OCI-LY1 (cell line): ENCODE measurements at regions not wholly inside any gene's neighbourhood (a gene's known extent, or its start where the extent isn't known, plus 50 kb on each side); places are given as distances from the start of the nearest gene placed in this dataset.
"Not testable (repeated sequence)": the region's sequence is repeated elsewhere in the genome, so short reads cannot be mapped to it uniquely, and the experiment has no call there.

Source experiments
- H2AFZ ChIP-seq: fragments of 200-600 bp; sonication (generic), shearing (Covaris generic); 2 replicates; pipeline ENCODE4 v1.6.0; 2014; ENCODE audit warnings: antibody characterized with exemption, mild to moderate bottlenecking, low read length
- H3F3A ChIP-seq: fragments of 200-600 bp; sonication (generic), shearing (Covaris generic); 2 replicates; pipeline ENCODE4 v1.6.0; 2014; ENCODE audit warnings: mild to moderate bottlenecking, antibody characterized with exemption, low read length, moderate library complexity; ENCODE audit not compliant: insufficient read depth
- H3K27ac ChIP-seq: fragments of 200-600 bp; sonication (generic); 2 replicates; pipeline ENCODE4 v1.5.1; 2014; ENCODE audit warnings: low read length, mixed run types, mild to moderate bottlenecking, low read depth; ENCODE audit not compliant: poor library complexity, severe bottlenecking
- H3K27me3 ChIP-seq: fragments of 200-600 bp; sonication (generic); 2 replicates; pipeline ENCODE4 v1.6.0; 2014; ENCODE audit warnings: antibody characterized with exemption, mild to moderate bottlenecking, low read length, moderate library complexity; ENCODE audit not compliant: insufficient read depth
- H3K36me3 ChIP-seq: fragments of 200-600 bp; sonication (generic); 2 replicates; pipeline ENCODE4 v1.6.1; 2014; ENCODE audit warnings: mild to moderate bottlenecking, antibody characterized with exemption, low read length, moderate library complexity, mixed read lengths; ENCODE audit not compliant: insufficient read depth
- H3K4me1 ChIP-seq: fragments of 200-600 bp; sonication (generic); 2 replicates; pipeline ENCODE4 v1.5.1; 2014; ENCODE audit warnings: mild to moderate bottlenecking, low read length, moderate library complexity; ENCODE audit not compliant: insufficient read depth, severe bottlenecking
- H3K4me2 ChIP-seq: fragments of 200-600 bp; sonication (generic), shearing (Covaris generic); 2 replicates; pipeline ENCODE4 v1.6.1; 2014; ENCODE audit warnings: low read length
- H3K4me3 ChIP-seq: fragments of 200-600 bp; sonication (generic); 2 replicates; pipeline ENCODE4 v1.5.1; 2014; ENCODE audit warnings: low read length, low read depth, mild to moderate bottlenecking, mixed read lengths; ENCODE audit not compliant: poor library complexity, severe bottlenecking
- H3K79me2 ChIP-seq: fragments of 200-600 bp; shearing (Covaris generic); 2 replicates; pipeline ENCODE4 v1.6.1; 2016; ENCODE audit warnings: mixed run types, low read length, mixed read lengths; ENCODE audit not compliant: insufficient read depth
- H3K9ac ChIP-seq: fragments of 200-600 bp; sonication (generic), shearing (Covaris generic); 2 replicates; pipeline ENCODE4 v1.6.1; 2014; ENCODE audit warnings: mild to moderate bottlenecking, low read length, mixed read lengths
- H3K9me2 ChIP-seq: fragments of 200-600 bp; sonication (generic), shearing (Covaris generic); 2 replicates; pipeline ENCODE4 v1.6.1; 2014; ENCODE audit warnings: low read depth, mild to moderate bottlenecking, low read length, mixed read lengths
- H3K9me3 ChIP-seq: fragments of 200-600 bp; shearing (Covaris generic); 2 replicates; pipeline ENCODE4 v1.6.1; 2014; ENCODE audit warnings: low read length, mixed read lengths
- H4K20me1 ChIP-seq: fragments of 200-600 bp; sonication (generic), shearing (Covaris generic); 2 replicates; pipeline ENCODE4 v1.6.0; 2016; ENCODE audit warnings: mild to moderate bottlenecking, low read length; ENCODE audit not compliant: insufficient read depth
- CTCF ChIP-seq: fragments of 200-600 bp; sonication (generic), shearing (Covaris generic); IDR thresholded peaks from 2 replicates; pipeline ENCODE4 v1.5.1; 2017; ENCODE audit warnings: mild to moderate bottlenecking, antibody characterized with exemption, low read length, moderate library complexity, mixed read lengths
- EZH2 ChIP-seq: fragments of 200-600 bp; sonication (generic), shearing (Covaris generic); IDR thresholded peaks from 2 replicates; pipeline ENCODE4 v1.8.0; 2017; ENCODE audit warnings: borderline replicate concordance, mixed run types, mild to moderate bottlenecking, antibody characterized with exemption, low read length, moderate library complexity, mixed read lengths

DNA sequence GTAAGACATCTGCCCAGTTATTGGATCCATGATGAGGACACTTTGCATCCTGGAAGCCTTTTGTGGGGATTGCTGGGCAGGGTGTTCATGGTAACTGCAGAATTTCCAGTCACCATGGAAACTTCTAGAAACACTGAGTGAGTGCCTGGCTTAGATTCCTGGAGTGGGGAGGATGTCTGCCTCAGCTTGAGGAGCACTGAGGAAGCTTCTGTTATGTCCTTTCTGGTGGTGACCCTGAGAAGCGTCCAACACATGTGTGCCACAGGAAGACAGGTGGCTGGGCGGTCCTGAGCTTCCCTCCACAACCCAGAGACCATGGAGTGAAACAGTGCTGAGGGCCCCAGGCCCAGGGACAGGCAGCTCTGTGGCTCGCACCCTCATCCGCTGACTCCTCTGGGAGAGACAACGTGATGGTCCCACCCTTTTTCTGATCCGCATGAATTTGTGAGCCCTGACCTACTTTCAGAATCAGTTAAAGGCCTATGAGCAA, 191.8 kb upstream of the CXCL12 start:
- Histone ChIP-seq H3K9me2 (no peaks in the 10 kb centered on the region), H4K20me1 (no peaks in the 10 kb centered on the region), H3K9me3 (no peaks in the 10 kb centered on the region), H3K4me2 (no peak overlapping the region), H3K4me3 (no peak overlapping the region), H3K27ac (no peak overlapping the region), H3K36me3 (no peaks in the 10 kb centered on the region), H3K9ac (no peak overlapping the region), H3K27me3 (no peaks in the 10 kb centered on the region), H3K4me1 (no peaks in the 10 kb centered on the region), H2AFZ (no peak overlapping the region), H3K79me2 (no peaks in the 10 kb centered on the region), H3F3A (no peaks in the 10 kb centered on the region)
- TF ChIP-seq CTCF: no peak
- TF ChIP-seq EZH2: no peak

GRCh38 chr10:44577533-44577932, 192.6 kb upstream of the CXCL12 start:
- H3K9ac ChIP-seq: no peak overlapping the region
- H3K79me2 ChIP-seq: no peaks in the 10 kb centered on the region
- no peaks in the 10 kb centered on the region for H3K9me3 ChIP-seq
- no peaks in the 10 kb centered on the region for H3K27me3 ChIP-seq
- no peak overlapping the region for H2AFZ ChIP-seq
- no peaks in the 10 kb centered on the region for H3K4me1 ChIP-seq
- no peaks in the 10 kb centered on the region for H3F3A ChIP-seq
- TF ChIP-seq EZH2 (no peak), CTCF (no peak)
- H3K4me2 ChIP-seq: no peak overlapping the region
- H4K20me1 ChIP-seq: no peaks in the 10 kb centered on the region
- H3K27ac ChIP-seq: no peak overlapping the region
- H3K4me3 ChIP-seq: no peak overlapping the region
- H3K9me2 ChIP-seq: no peaks in the 10 kb centered on the region
- H3K36me3 ChIP-seq: no peaks in the 10 kb centered on the region

DNA sequence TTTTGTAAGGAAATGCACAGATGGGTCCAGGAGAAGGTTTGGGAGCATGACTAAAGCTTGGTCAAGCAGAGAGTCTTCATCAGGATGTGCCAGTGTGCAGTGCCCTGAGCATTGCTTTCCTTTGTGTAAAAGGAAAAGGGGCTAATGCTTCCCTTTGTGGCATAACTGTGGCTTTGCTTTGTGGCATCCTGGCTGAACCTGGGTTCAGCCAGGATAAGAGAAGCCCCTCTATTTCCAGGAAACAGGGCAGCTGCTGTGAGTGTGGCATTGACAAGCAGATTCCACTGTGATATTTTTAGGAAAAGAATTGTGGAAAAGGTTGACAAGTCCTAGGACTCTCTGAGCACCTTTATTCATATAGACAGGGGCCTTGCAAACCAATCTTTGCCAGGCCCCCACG, 193.4 kb upstream of the CXCL12 start:
- TF ChIP-seq EZH2 (no peak), CTCF (no peak)
- Histone ChIP-seq H3K27me3 (no peaks in the 10 kb centered on the region), H3K79me2 (no peaks in the 10 kb centered on the region), H3K27ac (no peak overlapping the region), H3K9me2 (no peaks in the 10 kb centered on the region), H3K9me3 (no peaks in the 10 kb centered on the region), H3K4me2 (no peak overlapping the region), H3K9ac (no peak overlapping the region), H3F3A (no peaks in the 10 kb centered on the region), H3K4me3 (no peak overlapping the region), H3K4me1 (no peaks in the 10 kb centered on the region), H2AFZ (no peak overlapping the region), H4K20me1 (no peaks in the 10 kb centered on the region), H3K36me3 (no peaks in the 10 kb centered on the region)

GRCh38 chr10:44578963-44579362, 194.1 kb upstream of the CXCL12 start:
- not testable (repeated sequence) for H3K4me2 ChIP-seq, H3K4me3 ChIP-seq, H3K27me3 ChIP-seq, H3K9me2 ChIP-seq, H3K9ac ChIP-seq, H3K27ac ChIP-seq, H2AFZ ChIP-seq, H3K36me3 ChIP-seq, H3K9me3 ChIP-seq, H3K79me2 ChIP-seq, H4K20me1 ChIP-seq, H3K4me1 ChIP-seq, H3F3A ChIP-seq
